Endothelial cell of umbilical vein (primary cell): ENCODE measurements at regions not wholly inside any gene's neighbourhood (a gene's known extent, or its start where the extent isn't known, plus 50 kb on each side); places are given as distances from the start of the nearest gene placed in this dataset.

Experiments
- BruUV-seq: library from RNA; stranded (reverse); fragments of 400-500 nt; replicated peaks from 2 replicates; lab custom pipeline; 2021; lab: Mats Ljungman, UMichigan
- CTCF ChIA-PET: fragments of 300-600, 350-600 bp; sonication (Branson Sonifier 250); formaldehyde crosslinking; loops from one replicate; lab custom pipeline; 2021; ENCODE audit warnings: antibody characterized with exemption, inconsistent platforms; lab: Charles Lee
- POLR2A ChIA-PET: fragments of 300-600, 350-600 bp; sonication (Branson Sonifier 250); formaldehyde crosslinking; loops from one replicate; lab custom pipeline; 2021; ENCODE audit warnings: antibody characterized with exemption, inconsistent platforms; lab: Charles Lee
- DNase-seq: peaks from one replicate; pipeline ENCODE4 v3.0.0-alpha.2; 2011; ENCODE audit warnings: low read depth, low spot score
- FAIRE-seq: peaks from 2 replicates; lab custom pipeline; 2011; peaks lifted over from hg19 to GRCh38; lab: Jason Lieb, UNC
- H2AFZ ChIP-seq: 2 replicates; pipeline ENCODE4 v1.6.0; 2012; ENCODE audit warnings: low read depth, low read length, control low read depth, inconsistent platforms
- H3K27ac ChIP-seq: 2 replicates; pipeline ENCODE4 v1.5.1; 2011; ENCODE audit warnings: low read depth, mild to moderate bottlenecking, control low read depth, low read length, moderate library complexity; ENCODE audit not compliant: insufficient read depth
- H3K27me3 ChIP-seq, 2 experiments: 2 replicates each; pipeline versions ENCODE4 v1.6.0 to v1.6.1; 2011; ENCODE audit warnings: low read length in 2 of 2, mixed read lengths in 1 of 2; ENCODE audit not compliant: control insufficient read depth in 2 of 2, insufficient read depth in 2 of 2
- H3K36me3 ChIP-seq, 2 experiments: 2 replicates in 1 of 2; 3 replicates in 1 of 2; pipeline ENCODE4 v1.5.1; 2011; ENCODE audit warnings: low read length in 2 of 2, mild to moderate bottlenecking in 1 of 2, moderate library complexity in 1 of 2; ENCODE audit not compliant: control insufficient read depth in 2 of 2, insufficient read depth in 2 of 2; ENCODE audit errors: extremely low read depth in 1 of 2
- H3K4me1 ChIP-seq: 3 replicates; pipeline ENCODE4 v1.5.1; 2011; ENCODE audit warnings: mild to moderate bottlenecking, low read length; ENCODE audit not compliant: control insufficient read depth, insufficient read depth; ENCODE audit errors: extremely low read depth
- H3K4me2 ChIP-seq: 2 replicates; pipeline ENCODE4 v1.6.1; 2011; ENCODE audit warnings: low read length, control low read depth, mixed read lengths; ENCODE audit not compliant: insufficient read depth
- H3K4me3 ChIP-seq, 3 experiments: fragments of 200-600 bp in 1 of 3; sonication (generic), shearing (Covaris generic) in 1 of 3; replicated peaks in 1 of 3; 2 replicates each; pipeline ENCODE4 v1.5.1; 2011 to 2016; ENCODE audit warnings: control low read depth in 3 of 3, low read length in 3 of 3, mild to moderate bottlenecking in 2 of 3, inconsistent platforms in 1 of 3, low read depth in 1 of 3, moderate library complexity in 1 of 3; ENCODE audit not compliant: insufficient read depth in 1 of 3
- H3K79me2 ChIP-seq: 2 replicates; pipeline ENCODE4 v1.6.0; 2012; ENCODE audit warnings: low read length, inconsistent platforms; ENCODE audit not compliant: control insufficient read depth, insufficient read depth
- H3K9ac ChIP-seq: replicated peaks from 2 replicates; pipeline ENCODE3; 2011; ENCODE audit warnings: low read length, control low read depth; ENCODE audit not compliant: insufficient read depth; ENCODE audit errors: extremely low read depth
- H3K9me1 ChIP-seq: replicated peaks from 3 replicates; pipeline ENCODE4 v1.6.0; 2011; ENCODE audit warnings: mild to moderate bottlenecking, low read length; ENCODE audit not compliant: control insufficient read depth, insufficient read depth; ENCODE audit errors: extremely low read depth
- H3K9me3 ChIP-seq: replicated peaks from 2 replicates; pipeline ENCODE4 v1.5.1; 2012; ENCODE audit warnings: low read length, inconsistent platforms; ENCODE audit not compliant: control insufficient read depth, insufficient read depth
- H4K20me1 ChIP-seq: replicated peaks from 2 replicates; pipeline ENCODE3; 2011; ENCODE audit warnings: mild to moderate bottlenecking, low read length; ENCODE audit not compliant: control insufficient read depth, insufficient read depth; ENCODE audit errors: extremely low read depth
- CTCF ChIP-seq, 2 donors: IDR thresholded peaks; 1 replicate in 1 of 2; 2 replicates in 1 of 2; pipeline ENCODE4 v1.5.1; 2011; ENCODE audit warnings: low read length in 2 of 2, mild to moderate bottlenecking in 2 of 2, moderate library complexity in 2 of 2, control low read depth in 1 of 2, inconsistent platforms in 1 of 2, low read depth in 1 of 2; ENCODE audit not compliant: insufficient read depth in 1 of 2; ENCODE audit errors: extremely low read depth in 1 of 2
- EZH2 ChIP-seq: IDR thresholded peaks from 2 replicates; pipeline ENCODE4 v1.6.1; 2012; ENCODE audit warnings: borderline replicate concordance, low read depth, mild to moderate bottlenecking, moderate library complexity, low read length, inconsistent platforms; ENCODE audit not compliant: severe bottlenecking
- FOS ChIP-seq: IDR thresholded peaks from 2 replicates; pipeline ENCODE4 v1.6.1; 2011; ENCODE audit warnings: mild to moderate bottlenecking, low read length, moderate library complexity, borderline replicate concordance; ENCODE audit not compliant: insufficient read depth
- GATA2 ChIP-seq: IDR thresholded peaks from 2 replicates; pipeline ENCODE4 v1.7.0; 2011; ENCODE audit warnings: low read depth, mild to moderate bottlenecking, moderate library complexity, mixed read lengths, low read length; ENCODE audit not compliant: insufficient read length, insufficient read depth
- JUN ChIP-seq: IDR thresholded peaks from 2 replicates; pipeline ENCODE4 v1.6.1; 2011; ENCODE audit warnings: borderline replicate concordance, low read depth; ENCODE audit not compliant: insufficient read length, insufficient read depth
- MAX ChIP-seq: IDR thresholded peaks from 2 replicates; pipeline ENCODE4 v1.6.1; 2011; ENCODE audit not compliant: insufficient read depth, insufficient read length
- MYC ChIP-seq: IDR thresholded peaks from one replicate; pipeline ENCODE4 v1.6.1; 2011; ENCODE audit warnings: mild to moderate bottlenecking, low read depth, low read length
- POLR2A ChIP-seq: IDR thresholded peaks from 2 replicates; pipeline ENCODE4 v1.6.1; 2012; ENCODE audit warnings: low read depth, mild to moderate bottlenecking, control low read depth, low read length
- POLR2AphosphoS5 ChIP-seq: IDR thresholded peaks from 2 replicates; pipeline ENCODE4 v1.6.1; 2012; ENCODE audit warnings: low read depth, mild to moderate bottlenecking, control low read depth, low read length, moderate library complexity; ENCODE audit not compliant: insufficient read depth
- dilution Hi-C: fragments of 300-500 bp; cut with MboI; formaldehyde crosslinking; loops from one replicate; pipeline ENCODE4 v1.15.0; 2019; ENCODE audit warnings: low sequenced_read_pairs; ENCODE audit not compliant: extremely low pct_ligation_motif_present
- intact Hi-C: fragments of 100-400 bp; cut with micrococcal nuclease; formaldehyde crosslinking; loops from one replicate; pipeline ENCODE4 v1.10.0; 2022

GRCh38 chr3:42317137-42317536 lies 51.2 kb upstream of the CCK start:
- H2AFZ ChIP-seq: no peak overlapping the region
- no peaks in the 10 kb centered on the region for H3K27me3 ChIP-seq
- H3K9me1 ChIP-seq: no peaks in the 10 kb centered on the region
- TF ChIP-seq POLR2AphosphoS5 (no peak), MAX (no peak), GATA2 (no peak), CTCF (IDR thresholded peaks at IDR 0.05; ENCODE audit: extremely low read depth in 1 of 2, insufficient read depth in 1 of 2, low read depth in 1 of 2, low read length in 2 of 2) (no peak), MYC (no peak), FOS (no peak), EZH2 (no peak), POLR2A (no peak), JUN (no peak)
- H4K20me1 ChIP-seq: no peaks in the 10 kb centered on the region
- no peaks in the 10 kb centered on the region for H3K9me3 ChIP-seq
- CTCF ChIA-PET: interaction anchor here (1.0 kb wide), 1 partner anchor 13 kb away, joined by 3 read pairs; no protein-coding TSS in a partner anchor
- H3K79me2 ChIP-seq: no peaks in the 10 kb centered on the region
- H3K4me2 ChIP-seq: no peak overlapping the region
- FAIRE-seq (no peak), DNase-seq (no peak)
- no peaks in the 10 kb centered on the region for H3K4me1 ChIP-seq
- no peak overlapping the region for H3K4me3 ChIP-seq
- no peak overlapping the region for H3K9ac ChIP-seq
- POLR2A ChIA-PET: no interaction called here
- intact Hi-C loops (no loop called here), dilution Hi-C loops (no loop called here)
- no TSS peak for BruUV-seq
- H3K36me3 ChIP-seq: no peaks in the 10 kb centered on the region
- H3K27ac ChIP-seq: no peak overlapping the region
